WERI-Rb-1 (cell line): ENCODE measurements at regions not wholly inside any gene's neighbourhood (a gene's known extent, or its start where the extent isn't known, plus 50 kb on each side); places are given as distances from the start of the nearest gene placed in this dataset.
"Not testable (repeated sequence)": the region's sequence is repeated elsewhere in the genome, so short reads cannot be mapped to it uniquely, and the experiment has no call there.

Experiments used
- DNase-seq: peaks from one replicate; pipeline ENCODE4 v3.0.0-alpha.2; 2020
- H3K27ac ChIP-seq: fragments of 250-450 bp; sonication (Bioruptor Pico); 2 replicates; pipeline ENCODE4 v1.5.1; 2020; ENCODE audit warnings: mild to moderate bottlenecking, moderate library complexity
- H3K27me3 ChIP-seq: fragments of 250-450 bp; sonication (Bioruptor Pico); 2 replicates; pipeline ENCODE4 v1.5.1; 2021; ENCODE audit warnings: mild to moderate bottlenecking, low read depth, moderate library complexity; ENCODE audit not compliant: insufficient read depth, severe bottlenecking
- H3K36me3 ChIP-seq: fragments of 250-450 bp; sonication (Bioruptor Pico); 2 replicates; pipeline ENCODE4 v1.5.1; 2020; ENCODE audit warnings: mild to moderate bottlenecking, moderate library complexity
- H3K4me3 ChIP-seq: 2 replicates; pipeline ENCODE4 v1.5.1; 2011; ENCODE audit warnings: low read depth, mild to moderate bottlenecking, control low read depth, low read length
- H3K9me3 ChIP-seq: fragments of 250-450 bp; sonication (Bioruptor Pico); 2 replicates; pipeline ENCODE4 v1.5.1; 2021; ENCODE audit warnings: mild to moderate bottlenecking, moderate library complexity; ENCODE audit not compliant: severe bottlenecking
- TF ChIP-seq, protein P1 (sequence below): IDR thresholded peaks from 2 replicates; pipeline ENCODE4 v1.5.1; 2011; ENCODE audit warnings: low read depth, mild to moderate bottlenecking, control low read depth, inconsistent platforms, low read length

DNA sequence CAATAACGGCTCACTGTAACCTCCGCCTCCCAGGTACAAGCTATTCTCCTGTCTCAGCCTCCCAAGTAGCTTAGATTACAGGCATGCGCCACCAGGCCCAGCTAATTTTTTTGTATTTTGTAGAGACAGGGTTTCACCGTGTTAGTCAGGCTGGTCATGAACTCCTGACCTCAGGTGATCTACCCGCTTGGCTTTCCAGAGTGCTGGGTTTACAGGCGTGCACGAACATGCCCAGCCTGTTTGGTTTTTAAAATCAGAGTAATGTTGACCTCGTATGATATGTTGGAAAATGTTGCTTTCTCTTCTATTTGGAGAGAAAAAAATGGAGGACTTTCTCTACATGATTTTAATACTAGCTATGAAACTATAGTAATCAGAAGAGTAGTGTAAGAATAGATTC lies 386.2 kb downstream of the PTH2R start:
- Histone ChIP-seq H3K9me3 (no peaks in the 10 kb centered on the region), H3K27me3 (no peaks in the 10 kb centered on the region), H3K4me3 (no peak overlapping the region), H3K27ac (no peak overlapping the region), H3K36me3 (no peaks in the 10 kb centered on the region)
- TF ChIP-seq, protein P1, sequence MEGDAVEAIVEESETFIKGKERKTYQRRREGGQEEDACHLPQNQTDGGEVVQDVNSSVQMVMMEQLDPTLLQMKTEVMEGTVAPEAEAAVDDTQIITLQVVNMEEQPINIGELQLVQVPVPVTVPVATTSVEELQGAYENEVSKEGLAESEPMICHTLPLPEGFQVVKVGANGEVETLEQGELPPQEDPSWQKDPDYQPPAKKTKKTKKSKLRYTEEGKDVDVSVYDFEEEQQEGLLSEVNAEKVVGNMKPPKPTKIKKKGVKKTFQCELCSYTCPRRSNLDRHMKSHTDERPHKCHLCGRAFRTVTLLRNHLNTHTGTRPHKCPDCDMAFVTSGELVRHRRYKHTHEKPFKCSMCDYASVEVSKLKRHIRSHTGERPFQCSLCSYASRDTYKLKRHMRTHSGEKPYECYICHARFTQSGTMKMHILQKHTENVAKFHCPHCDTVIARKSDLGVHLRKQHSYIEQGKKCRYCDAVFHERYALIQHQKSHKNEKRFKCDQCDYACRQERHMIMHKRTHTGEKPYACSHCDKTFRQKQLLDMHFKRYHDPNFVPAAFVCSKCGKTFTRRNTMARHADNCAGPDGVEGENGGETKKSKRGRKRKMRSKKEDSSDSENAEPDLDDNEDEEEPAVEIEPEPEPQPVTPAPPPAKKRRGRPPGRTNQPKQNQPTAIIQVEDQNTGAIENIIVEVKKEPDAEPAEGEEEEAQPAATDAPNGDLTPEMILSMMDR, result no peak
- no peak for DNase-seq

DNA sequence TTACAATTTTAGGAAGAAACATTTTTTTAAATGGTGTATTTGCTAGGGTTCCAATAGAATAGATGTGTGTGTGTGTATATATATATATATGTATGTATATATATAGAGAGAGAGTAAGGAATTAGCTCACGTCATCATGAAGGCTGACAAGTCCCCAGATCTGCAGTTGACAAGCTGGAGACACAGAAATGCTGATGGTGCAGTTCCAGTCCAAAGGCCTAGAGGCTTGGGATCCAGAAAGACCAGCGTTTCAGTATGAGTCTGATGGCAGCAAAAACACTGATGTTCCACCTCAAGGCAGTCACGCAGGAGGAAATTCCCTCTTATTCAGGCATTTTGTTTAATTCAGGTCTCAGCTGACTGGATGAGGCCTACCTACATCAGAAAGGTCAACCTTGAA lies 386.8 kb downstream of the PTH2R start:
- Histone ChIP-seq H3K27ac (no peak overlapping the region), H3K9me3 (no peaks in the 10 kb centered on the region), H3K4me3 (no peak overlapping the region), H3K36me3 (no peaks in the 10 kb centered on the region), H3K27me3 (no peaks in the 10 kb centered on the region)
- DNase-seq, result no peak
- TF ChIP-seq, protein P1, result no peak

GRCh38 chr2:208794288-208794975 lies 387.8 kb downstream of the PTH2R start:
- H3K9me3 ChIP-seq, result no peaks in the 10 kb centered on the region
- DNase-seq, result no peak
- no peaks in the 10 kb centered on the region for H3K27me3 ChIP-seq
- H3K36me3 ChIP-seq, result no peaks in the 10 kb centered on the region
- H3K4me3 ChIP-seq, result no peak overlapping the region
- TF ChIP-seq, protein P1, result no peak
- no peak overlapping the region for H3K27ac ChIP-seq

GRCh38 chr2:208798698-208799097 lies 392.1 kb downstream of the PTH2R start:
- no peak for DNase-seq
- Histone ChIP-seq H3K9me3 (no peaks in the 10 kb centered on the region), H3K27ac (no peak overlapping the region), H3K4me3 (no peak overlapping the region), H3K36me3 (no peaks in the 10 kb centered on the region), H3K27me3 (no peaks in the 10 kb centered on the region)
- TF ChIP-seq, protein P1, result no peak

DNA sequence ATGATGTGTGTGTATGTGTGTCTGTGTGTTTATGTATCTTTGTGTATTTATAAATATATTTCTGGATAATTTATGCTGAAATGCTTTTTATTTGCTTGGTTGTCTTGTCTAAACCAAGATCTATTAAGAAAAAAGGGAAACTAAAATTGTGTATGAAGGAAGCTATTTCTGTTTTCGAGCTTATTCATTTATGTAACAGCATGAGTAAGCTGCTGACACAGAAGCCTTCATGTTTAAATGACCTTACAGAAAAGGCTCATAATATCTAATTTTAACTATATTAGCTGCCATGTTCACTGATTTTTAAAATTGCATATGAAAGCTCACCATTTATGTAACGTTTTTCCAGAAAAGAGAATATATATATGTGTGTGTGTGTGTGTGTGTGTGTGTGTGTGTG lies 392.8 kb downstream of the PTH2R start:
- H3K27ac ChIP-seq, result no peak overlapping the region
- no peaks in the 10 kb centered on the region for H3K9me3 ChIP-seq
- H3K27me3 ChIP-seq, result no peaks in the 10 kb centered on the region
- H3K4me3 ChIP-seq, result no peak overlapping the region
- H3K36me3 ChIP-seq, result no peaks in the 10 kb centered on the region
- DNase-seq, result no peak
- TF ChIP-seq, protein P1, result no peak

DNA sequence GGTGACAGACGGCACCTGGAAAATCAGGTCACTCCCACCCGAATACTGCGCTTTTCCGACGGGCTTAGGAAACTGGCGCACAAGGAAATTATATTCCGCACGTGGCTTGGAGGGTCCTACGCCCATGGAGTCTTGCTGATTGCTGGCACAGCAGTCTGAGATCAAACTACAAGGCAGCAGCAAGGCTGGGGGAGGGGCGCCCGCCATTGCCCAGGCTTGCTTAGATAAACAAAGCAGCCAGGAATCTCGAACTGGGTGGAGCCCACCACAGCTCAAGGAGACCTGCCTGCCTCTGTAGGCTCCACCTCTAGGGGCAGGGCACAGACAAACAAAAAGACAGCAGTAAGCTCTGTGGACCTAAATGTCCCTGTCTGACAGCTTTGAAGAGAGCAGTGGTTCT lies 394.3 kb downstream of the PTH2R start:
- DNase-seq, H3K36me3 ChIP-seq, H3K9me3 ChIP-seq, H3K27me3 ChIP-seq, H3K27ac ChIP-seq, H3K4me3 ChIP-seq: not testable (repeated sequence)
